Pancreas (tissue), 10 donors: ENCODE measurements at regions not wholly inside any gene's neighbourhood (a gene's known extent, or its start where the extent isn't known, plus 50 kb on each side); places are given as distances from the start of the nearest gene placed in this dataset.

ENCODE experiments used
- ATAC-seq, 4 donors: fragments of 200-7000 bp; cut with Tn5 transposase; one replicate each; pipeline versions ENCODE4 v1.8.0 to v1.9.1; 2020; ENCODE audit warnings: mild to moderate bottlenecking in 4 of 4, moderate library complexity in 4 of 4
- DNase-seq, 6 donors: peaks; one replicate each; pipeline ENCODE4 v3.0.0-alpha.2; 2020
- FAIRE-seq: peaks from 2 replicates; lab custom pipeline; 2012; peaks lifted over from hg19 to GRCh38; lab: Jason Lieb, UNC
- H3K27ac ChIP-seq, 4 donors: fragments of 200-600 bp; sonication (generic); 1 replicate in 3 of 4; 2 replicates in 1 of 4; pipeline versions ENCODE4 v1.5.0 to v1.8.0; 2020
- H3K27me3 ChIP-seq, 4 donors: fragments of 200-600 bp; one replicate each; pipeline ENCODE4 v1.8.0; 2021
- H3K36me3 ChIP-seq, 3 donors: fragments of 200-600 bp; sonication (generic) in 1 of 3; one replicate each; pipeline versions ENCODE4 v1.5.0 to v1.8.0; 2020 to 2021
- H3K4me1 ChIP-seq, 3 donors: fragments of 200-600 bp; one replicate each; pipeline ENCODE4 v1.8.0; 2021
- H3K4me3 ChIP-seq, 4 donors: fragments of 200-600 bp; sonication (generic) in 2 of 4; one replicate each; pipeline versions ENCODE4 v1.5.0 to v1.8.0; 2020 to 2021
- H3K9me3 ChIP-seq, 4 donors: fragments of 200-600 bp; one replicate each; pipeline ENCODE4 v1.8.0; 2021
- CTCF ChIP-seq, 4 donors: fragments of 200-600 bp; sonication (generic) in 3 of 4; IDR thresholded peaks; one replicate each; pipeline versions ENCODE4 v1.5.0 to v1.8.0; 2021; ENCODE audit warnings: antibody characterized with exemption in 4 of 4
- WGBS, 2 donors: extraction: QIAGEN DNeasy Blood & Tissue Kit; methylation state at CpG; one replicate each; pipeline ENCODE4 v1.1.7; 2013; 5-methylcytosine and 5-hydroxymethylcytosine counted together
- intact Hi-C, 3 donors: fragments of 100-400 bp; cut with DNase I; formaldehyde crosslinking; loops; one replicate each; pipeline versions ENCODE4 v1.11.1 to v1.14.2; 2022
- donor health status: healthy with polysubstance abuse.
- donor health status: DM: no; HTN: no; CAD: no; lungs with moderate emphysema.
- donor health status: DM: no; HTN: no; CAD: no.
- donor health status: control.
- donor health status: control.
- donor health status: Bipolar disorder and iron deficiency.
- donor health status: DM: yes; HTN: yes; CAD: no.
- donor health status: DM: no; HTN: no; CAD: no.
- donor health status: DM: no; HTN: no; CAD: no.
- donor health status: DM: yes; HTN: yes; CAD: no.

- WGBS, 2 donors = 71 to 80% methylated on average over 4 of the region's 4 CpGs
- H3K4me3 ChIP-seq = no peak overlapping the region
- no peak for DNase-seq
- no peaks in the 10 kb centered on the region for H3K36me3 ChIP-seq
- no peak for TF ChIP-seq CTCF (IDR thresholded peaks at IDR 0.05)
- H3K9me3 ChIP-seq = no peaks in the 10 kb centered on the region
- H3K27ac ChIP-seq = no peak overlapping the region
- H3K27me3 ChIP-seq = no peaks in the 10 kb centered on the region
- intact Hi-C loops = no loop called here
- no peaks in the 10 kb centered on the region for H3K4me1 ChIP-seq
- ATAC-seq = no peak
- no peak for FAIRE-seq
Measured at GRCh38 chr2:183416753-183417152, 292.5 kb downstream of the NUP35 start.

GRCh38 chr2:183426825-183427224 is 302.6 kb downstream of the NUP35 start:
- FAIRE-seq = no peak
- no peak for DNase-seq
- H3K9me3 ChIP-seq = no peaks in the 10 kb centered on the region
- WGBS, 2 donors = 85 to 87% methylated on average over 3 of the region's 3 CpGs
- H3K4me3 ChIP-seq = no peak overlapping the region
- H3K27me3 ChIP-seq = no peaks in the 10 kb centered on the region
- ATAC-seq = no peak
- no peaks in the 10 kb centered on the region for H3K4me1 ChIP-seq
- no peaks in the 10 kb centered on the region for H3K36me3 ChIP-seq
- intact Hi-C loops = no loop called here
- no peak for TF ChIP-seq CTCF (IDR thresholded peaks at IDR 0.05)
- H3K27ac ChIP-seq = no peak overlapping the region

- no peak for TF ChIP-seq CTCF (IDR thresholded peaks at IDR 0.05)
- no peak for DNase-seq
- Histone ChIP-seq H3K4me3 (no peak overlapping the region), H3K4me1 (no peaks in the 10 kb centered on the region), H3K36me3 (no peaks in the 10 kb centered on the region), H3K27me3 (no peaks in the 10 kb centered on the region), H3K9me3 (no peaks in the 10 kb centered on the region), H3K27ac (no peak overlapping the region)
- WGBS, 2 donors = 77 to 83% methylated on average over 3 of the region's 3 CpGs
- FAIRE-seq = no peak
- ATAC-seq = no peak
- intact Hi-C loops = no loop called here
Measured at GRCh38 chr2:183427558-183427957, 303.3 kb downstream of the NUP35 start.

GRCh38 chr2:183428881-183429280 is 304.6 kb downstream of the NUP35 start:
- no peaks in the 10 kb centered on the region for H3K4me1 ChIP-seq
- no peak for TF ChIP-seq CTCF (IDR thresholded peaks at IDR 0.05)
- H3K9me3 ChIP-seq = no peaks in the 10 kb centered on the region
- no peak overlapping the region for H3K4me3 ChIP-seq
- ATAC-seq (no peak), FAIRE-seq (no peak), DNase-seq (no peak)
- no peak overlapping the region for H3K27ac ChIP-seq
- H3K27me3 ChIP-seq = no peaks in the 10 kb centered on the region
- no peaks in the 10 kb centered on the region for H3K36me3 ChIP-seq
- intact Hi-C loops = no loop called here

- 84 to 96% methylated on average over 2 of the region's 2 CpGs for WGBS, 2 donors
- Histone ChIP-seq H3K4me3 (no peak overlapping the region), H3K4me1 (no peaks in the 10 kb centered on the region), H3K9me3 (no peaks in the 10 kb centered on the region), H3K27ac (no peak overlapping the region), H3K36me3 (no peaks in the 10 kb centered on the region), H3K27me3 (no peaks in the 10 kb centered on the region)
- DNase-seq (no peak), ATAC-seq (no peak), FAIRE-seq (no peak)
- intact Hi-C loops = no loop called here
- no peak for TF ChIP-seq CTCF (IDR thresholded peaks at IDR 0.05)
Measured at GRCh38 chr2:183438541-183438940, 314.3 kb downstream of the NUP35 start.
